ENCODE measurements at regions not wholly inside any gene's neighbourhood (a gene's known extent, or its start where the extent isn't known, plus 50 kb on each side); places are given as distances from the start of the nearest gene placed in this dataset.
"Not testable (repeated sequence)": the region's sequence is repeated elsewhere in the genome, so short reads cannot be mapped to it uniquely, and the experiment has no call there.

GRCh38 chr6:165767228-165767627 is 104.2 kb upstream of the PDE10A start:
- Histone ChIP-seq H3K9ac (ENCODE audit: low read length) (no peak overlapping the region), H3K36me3 (ENCODE audit: insufficient read depth, low read length) (no peaks in the 10 kb centered on the region), H3K27ac (ENCODE audit: low read depth, low read length) (no peak overlapping the region), H3K27me3 (ENCODE audit: control insufficient read depth in 1 of 2, insufficient read depth in 2 of 2, low read length in 2 of 2) (no peaks in the 10 kb centered on the region), H3K9me3 (ENCODE audit: low read length) (no peaks in the 10 kb centered on the region), H3K4me1 (ENCODE audit: insufficient read depth, low read length) (no peaks in the 10 kb centered on the region), H3K4me3 (ENCODE audit: low read depth in 1 of 2, low read length in 2 of 2) (no peak overlapping the region)

GRCh38 chr6:165766457-165766856 is 103.4 kb upstream of the PDE10A start:
- Histone ChIP-seq H3K27ac (ENCODE audit: low read depth, low read length) (no peak overlapping the region), H3K9ac (ENCODE audit: low read length) (no peak overlapping the region), H3K4me1 (ENCODE audit: insufficient read depth, low read length) (no peaks in the 10 kb centered on the region), H3K9me3 (ENCODE audit: low read length) (no peaks in the 10 kb centered on the region), H3K27me3 (ENCODE audit: control insufficient read depth in 1 of 2, insufficient read depth in 2 of 2, low read length in 2 of 2) (no peaks in the 10 kb centered on the region), H3K36me3 (ENCODE audit: insufficient read depth, low read length) (no peaks in the 10 kb centered on the region), H3K4me3 (ENCODE audit: low read depth in 1 of 2, low read length in 2 of 2) (no peak overlapping the region)

- Histone ChIP-seq H3K9me3 (ENCODE audit: low read length) (no peaks in the 10 kb centered on the region), H3K4me1 (ENCODE audit: insufficient read depth, low read length) (no peaks in the 10 kb centered on the region), H3K27ac (ENCODE audit: low read depth, low read length) (no peak overlapping the region), H3K4me3 (ENCODE audit: low read depth in 1 of 2, low read length in 2 of 2) (no peak overlapping the region), H3K36me3 (ENCODE audit: insufficient read depth, low read length) (no peaks in the 10 kb centered on the region), H3K9ac (ENCODE audit: low read length) (no peak overlapping the region), H3K27me3 (ENCODE audit: control insufficient read depth in 1 of 2, insufficient read depth in 2 of 2, low read length in 2 of 2) (no peaks in the 10 kb centered on the region)
Measured at GRCh38 chr6:165766026-165766425, 103.0 kb upstream of the PDE10A start.

GRCh38 chr6:165765256-165765655 is 102.2 kb upstream of the PDE10A start:
- not testable (repeated sequence) for H3K36me3 ChIP-seq (ENCODE audit: insufficient read depth, low read length); H3K4me3 ChIP-seq (ENCODE audit: low read depth in 1 of 2, low read length in 2 of 2); H3K27ac ChIP-seq (ENCODE audit: low read depth, low read length); H3K9ac ChIP-seq (ENCODE audit: low read length); H3K27me3 ChIP-seq (ENCODE audit: control insufficient read depth in 1 of 2, insufficient read depth in 2 of 2, low read length in 2 of 2); H3K4me1 ChIP-seq (ENCODE audit: insufficient read depth, low read length); H3K9me3 ChIP-seq (ENCODE audit: low read length)

DNA sequence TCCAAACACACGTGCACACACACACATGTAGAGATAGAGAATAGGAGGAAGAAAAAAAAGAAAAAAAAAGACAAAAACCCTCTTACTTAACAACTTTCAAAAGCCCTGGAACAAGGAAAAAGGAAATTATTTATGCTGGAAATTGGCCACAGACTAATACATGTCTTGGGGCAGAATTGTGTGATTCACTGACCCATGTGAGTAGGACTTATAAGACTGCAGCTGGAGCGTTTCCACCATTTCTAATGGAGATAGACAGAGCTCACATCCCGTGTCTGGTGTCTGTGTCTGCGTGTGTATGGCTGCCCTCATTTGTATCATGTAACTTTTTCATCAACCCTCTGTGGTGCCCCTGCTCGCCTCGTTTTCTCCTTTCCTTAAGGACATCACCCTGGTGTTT is 99.8 kb upstream of the PDE10A start:
- no peaks in the 10 kb centered on the region for H3K9me3 ChIP-seq (ENCODE audit: low read length)
- no peak overlapping the region for H3K9ac ChIP-seq (ENCODE audit: low read length)
- H3K4me1 ChIP-seq (ENCODE audit: insufficient read depth, low read length) = no peaks in the 10 kb centered on the region

GRCh38 chr6:165762125-165762524 is 99.1 kb upstream of the PDE10A start:
- Histone ChIP-seq H3K9ac (ENCODE audit: low read length) (no peak overlapping the region), H3K4me1 (ENCODE audit: insufficient read depth, low read length) (no peaks in the 10 kb centered on the region), H3K27ac (ENCODE audit: low read depth, low read length) (no peak overlapping the region), H3K4me3 (ENCODE audit: low read depth in 1 of 2, low read length in 2 of 2) (no peak overlapping the region), H3K36me3 (ENCODE audit: insufficient read depth, low read length) (no peaks in the 10 kb centered on the region), H3K27me3 (ENCODE audit: control insufficient read depth in 1 of 2, insufficient read depth in 2 of 2, low read length in 2 of 2) (no peaks in the 10 kb centered on the region), H3K9me3 (ENCODE audit: low read length) (no peaks in the 10 kb centered on the region)

More for the DNA sequence above, 99.8 kb upstream of the PDE10A start:
- Histone ChIP-seq H3K36me3 (ENCODE audit: insufficient read depth, low read length) (no peaks in the 10 kb centered on the region), H3K4me3 (ENCODE audit: low read depth in 1 of 2, low read length in 2 of 2) (no peak overlapping the region), H3K27ac (ENCODE audit: low read depth, low read length) (no peak overlapping the region), H3K27me3 (ENCODE audit: control insufficient read depth in 1 of 2, insufficient read depth in 2 of 2, low read length in 2 of 2) (no peaks in the 10 kb centered on the region)

DNA sequence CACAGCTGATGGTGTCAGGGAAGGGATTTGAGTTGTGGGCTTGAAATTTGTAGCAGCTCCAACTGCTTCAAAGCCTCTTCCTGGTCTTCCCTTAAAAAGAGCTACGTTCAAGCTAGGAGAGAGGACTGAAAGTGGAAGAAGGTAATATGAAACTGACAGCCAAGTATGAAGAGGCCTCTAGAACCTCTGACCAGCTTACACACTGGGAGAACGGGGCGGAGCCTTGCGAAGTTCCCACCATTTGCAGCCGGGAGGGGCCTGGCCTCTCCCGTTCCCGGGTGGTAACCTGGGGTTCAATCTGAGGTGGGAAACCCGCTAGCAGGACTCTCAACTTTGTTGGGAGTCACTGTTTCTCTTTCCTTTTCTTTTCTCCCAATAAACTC is 97.8 kb upstream of the PDE10A start:
- no peaks in the 10 kb centered on the region for H3K9me3 ChIP-seq (ENCODE audit: low read length)
- H3K9ac ChIP-seq (ENCODE audit: low read length) = no peak overlapping the region
- H3K27me3 ChIP-seq (ENCODE audit: control insufficient read depth in 1 of 2, insufficient read depth in 2 of 2, low read length in 2 of 2) = no peaks in the 10 kb centered on the region
- no peak overlapping the region for H3K27ac ChIP-seq (ENCODE audit: low read depth, low read length)
- no peaks in the 10 kb centered on the region for H3K36me3 ChIP-seq (ENCODE audit: insufficient read depth, low read length)
- no peak overlapping the region for H3K4me3 ChIP-seq (ENCODE audit: low read depth in 1 of 2, low read length in 2 of 2)
- H3K4me1 ChIP-seq (ENCODE audit: insufficient read depth, low read length) = no peaks in the 10 kb centered on the region

DNA sequence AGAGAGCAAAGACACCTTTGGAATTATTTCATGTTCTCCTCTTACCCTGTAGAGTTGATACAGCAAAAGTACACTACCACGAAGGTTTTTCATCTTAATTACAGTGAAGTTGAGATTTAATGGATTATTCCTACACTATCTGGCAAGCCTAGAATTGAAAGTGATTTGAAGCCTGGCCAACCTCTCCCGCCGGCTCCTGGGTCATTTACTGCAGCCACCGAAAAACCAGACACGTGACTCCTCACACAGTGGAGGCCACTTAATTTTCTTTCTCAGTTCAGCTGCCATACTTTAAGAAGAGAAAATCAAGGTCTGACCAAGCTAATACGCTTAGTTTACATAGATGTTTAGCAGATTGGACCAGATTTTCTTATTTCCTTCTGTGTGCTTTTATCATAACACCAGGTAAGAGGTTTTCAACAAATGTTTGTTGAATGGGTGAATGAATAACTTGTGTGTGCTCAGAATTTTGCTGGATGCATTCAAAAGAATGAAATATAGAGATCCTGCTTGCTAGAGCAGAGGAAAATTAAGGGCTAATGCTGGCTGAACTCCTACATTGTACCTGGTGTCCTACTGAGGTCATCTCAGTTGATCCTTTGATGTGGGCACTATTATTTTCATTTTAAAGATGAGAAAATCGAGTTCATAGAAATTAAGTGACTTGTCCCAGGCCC is 97.2 kb upstream of the PDE10A start:
- no peak overlapping the region for H3K9ac ChIP-seq (ENCODE audit: low read length)
- H3K27me3 ChIP-seq (ENCODE audit: control insufficient read depth in 1 of 2, insufficient read depth in 2 of 2, low read length in 2 of 2) = no peaks in the 10 kb centered on the region
- no peak overlapping the region for H3K4me3 ChIP-seq (ENCODE audit: low read depth in 1 of 2, low read length in 2 of 2)
- H3K4me1 ChIP-seq (ENCODE audit: insufficient read depth, low read length) = no peaks in the 10 kb centered on the region
- no peaks in the 10 kb centered on the region for H3K9me3 ChIP-seq (ENCODE audit: low read length)
- no peaks in the 10 kb centered on the region for H3K36me3 ChIP-seq (ENCODE audit: insufficient read depth, low read length)
- no peak overlapping the region for H3K27ac ChIP-seq (ENCODE audit: low read depth, low read length)

- Histone ChIP-seq H3K9me3 (ENCODE audit: low read length) (no peaks in the 10 kb centered on the region), H3K4me3 (ENCODE audit: low read depth in 1 of 2, low read length in 2 of 2) (no peak overlapping the region), H3K9ac (ENCODE audit: low read length) (no peak overlapping the region), H3K27ac (ENCODE audit: low read depth, low read length) (no peak overlapping the region), H3K4me1 (ENCODE audit: insufficient read depth, low read length) (no peaks in the 10 kb centered on the region), H3K27me3 (ENCODE audit: control insufficient read depth in 1 of 2, insufficient read depth in 2 of 2, low read length in 2 of 2) (no peaks in the 10 kb centered on the region), H3K36me3 (ENCODE audit: insufficient read depth, low read length) (no peaks in the 10 kb centered on the region)
Measured at GRCh38 chr6:165758441-165758840, 95.4 kb upstream of the PDE10A start.

DNA sequence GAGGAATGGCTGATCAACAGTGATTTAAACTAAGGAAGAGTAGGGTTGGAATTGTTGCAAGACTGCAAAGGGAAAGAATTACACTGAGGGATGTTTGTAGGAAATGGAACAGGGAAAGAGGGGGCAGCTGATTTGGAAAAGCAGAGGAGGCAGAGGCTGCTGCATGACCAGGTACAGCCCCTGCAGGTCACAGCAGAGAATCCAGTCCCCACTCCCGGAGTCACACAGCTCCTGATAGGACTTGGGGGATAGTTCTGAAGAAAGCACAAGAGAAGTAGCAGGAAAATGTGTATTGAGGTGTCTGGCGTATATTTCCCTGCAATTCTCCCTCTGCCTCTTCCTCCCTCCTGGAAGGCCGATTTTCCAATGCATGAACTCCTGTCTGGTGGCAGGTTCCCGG is 92.5 kb upstream of the PDE10A start:
- Histone ChIP-seq H3K4me3 (ENCODE audit: low read depth in 1 of 2, low read length in 2 of 2) (no peak overlapping the region), H3K27me3 (ENCODE audit: control insufficient read depth in 1 of 2, insufficient read depth in 2 of 2, low read length in 2 of 2) (no peaks in the 10 kb centered on the region), H3K9ac (ENCODE audit: low read length) (no peak overlapping the region), H3K27ac (ENCODE audit: low read depth, low read length) (no peak overlapping the region), H3K36me3 (ENCODE audit: insufficient read depth, low read length) (no peaks in the 10 kb centered on the region), H3K9me3 (ENCODE audit: low read length) (no peaks in the 10 kb centered on the region), H3K4me1 (ENCODE audit: insufficient read depth, low read length) (no peaks in the 10 kb centered on the region)

GRCh38 chr6:165753506-165753905 is 90.5 kb upstream of the PDE10A start:
- no peaks in the 10 kb centered on the region for H3K27me3 ChIP-seq (ENCODE audit: control insufficient read depth in 1 of 2, insufficient read depth in 2 of 2, low read length in 2 of 2)
- H3K36me3 ChIP-seq (ENCODE audit: insufficient read depth, low read length) = no peaks in the 10 kb centered on the region

DNA sequence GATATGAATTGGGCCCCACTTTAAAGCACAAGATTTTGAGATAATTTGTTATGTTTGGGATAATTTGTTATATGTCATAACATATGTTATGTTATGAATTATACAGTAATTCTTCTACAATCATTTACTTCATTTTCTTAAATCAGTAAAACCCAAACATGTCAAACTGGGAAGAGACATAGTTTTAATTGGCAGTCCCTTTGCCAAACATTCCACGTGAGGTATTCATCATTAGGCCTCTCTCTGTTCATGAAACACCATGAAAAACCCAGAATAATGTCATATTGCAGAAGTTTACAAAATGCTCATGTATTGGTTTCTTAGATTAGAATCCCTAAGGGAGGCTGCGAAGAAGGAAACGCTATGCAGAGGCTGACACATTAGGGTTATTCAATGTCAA is 89.4 kb upstream of the PDE10A start:
- Histone ChIP-seq H3K27me3 (ENCODE audit: control insufficient read depth in 1 of 2, insufficient read depth in 2 of 2, low read length in 2 of 2) (no peaks in the 10 kb centered on the region), H3K9me3 (ENCODE audit: low read length) (no peaks in the 10 kb centered on the region), H3K9ac (ENCODE audit: low read length) (no peak overlapping the region), H3K36me3 (ENCODE audit: insufficient read depth, low read length) (no peaks in the 10 kb centered on the region), H3K4me3 (ENCODE audit: low read depth in 1 of 2, low read length in 2 of 2) (no peak overlapping the region), H3K4me1 (ENCODE audit: insufficient read depth, low read length) (no peaks in the 10 kb centered on the region), H3K27ac (ENCODE audit: low read depth, low read length) (no peak overlapping the region)

More at GRCh38 chr6:165753506-165753905, 90.5 kb upstream of the PDE10A start:
- no peaks in the 10 kb centered on the region for H3K4me1 ChIP-seq (ENCODE audit: insufficient read depth, low read length)
- H3K9ac ChIP-seq (ENCODE audit: low read length) = no peak overlapping the region
- no peaks in the 10 kb centered on the region for H3K9me3 ChIP-seq (ENCODE audit: low read length)
- H3K4me3 ChIP-seq (ENCODE audit: low read depth in 1 of 2, low read length in 2 of 2) = no peak overlapping the region
- no peak overlapping the region for H3K27ac ChIP-seq (ENCODE audit: low read depth, low read length)
